ENCODE measurements at regions not wholly inside any gene's neighbourhood (a gene's known extent, or its start where the extent isn't known, plus 50 kb on each side); places are given as distances from the start of the nearest gene placed in this dataset.

GRCh38 chr6:112522587-112522986, 175.5 kb downstream of the RFPL4B start:
- TF ChIP-seq CTCF (conservative IDR thresholded peaks at IDR 0.05; ENCODE audit: low read depth in 2 of 2) (no peak), POLR2AphosphoS5 (IDR thresholded peaks at IDR 0.05; ENCODE audit: low read depth) (no peak), EZH2 (IDR thresholded peaks at IDR 0.05; ENCODE audit: low read depth, unreplicated experiment) (no peak), REST (IDR thresholded peaks at IDR 0.05; ENCODE audit: unreplicated experiment) (no peak), JUNB (IDR thresholded peaks at IDR 0.05; ENCODE audit: unreplicated experiment) (no peak), ZNF331 (CRISPR knock-in tag; IDR thresholded peaks at IDR 0.05; ENCODE audit: low read depth) (no peak), ETS1 (IDR thresholded peaks at IDR 0.05) (no peak), STAT1 (IDR thresholded peaks at IDR 0.05; ENCODE audit: unreplicated experiment) (no peak)
